AG09319 (cell line): ENCODE measurements at regions not wholly inside any gene's neighbourhood (a gene's known extent, or its start where the extent isn't known, plus 50 kb on each side); places are given as distances from the start of the nearest gene placed in this dataset.

Source experiments
- DNase-seq: peaks from one replicate; pipeline ENCODE4 v3.0.0-alpha.2; 2010; ENCODE audit warnings: low read depth; ENCODE audit errors: extremely low read depth
- CTCF ChIP-seq: IDR thresholded peaks from 2 replicates; pipeline ENCODE4 v1.5.1; 2011; ENCODE audit warnings: low read depth, mild to moderate bottlenecking, inconsistent platforms, low read length, moderate library complexity

- TF ChIP-seq CTCF = no peak
Measured at GRCh38 chr12:111027431-111027830, 107.1 kb upstream of the MYL2 start.

GRCh38 chr12:111025792-111026430 lies 105.5 kb upstream of the MYL2 start:
- no peak for DNase-seq
- TF ChIP-seq CTCF = no peak

More at GRCh38 chr12:111027431-111027830, 107.1 kb upstream of the MYL2 start:
- DNase-seq = no peak

- DNase-seq = no peak
- TF ChIP-seq CTCF = no peak
Measured at GRCh38 chr12:111025301-111025700, 104.9 kb upstream of the MYL2 start.

- TF ChIP-seq CTCF = peak; percentile 50
- no peak for DNase-seq
Measured at GRCh38 chr12:111024205-111024801, 103.9 kb upstream of the MYL2 start.

- TF ChIP-seq CTCF = no peak
- no peak for DNase-seq
Measured at GRCh38 chr12:111022386-111022785, 102.0 kb upstream of the MYL2 start.

- DNase-seq = no peak
- TF ChIP-seq CTCF = no peak
Measured at GRCh38 chr12:111014547-111014946, 94.2 kb upstream of the MYL2 start.

GRCh38 chr12:111012918-111013317 lies 92.5 kb upstream of the MYL2 start:
- no peak for DNase-seq
- no peak for TF ChIP-seq CTCF
